IMR-90 (cell line): ENCODE measurements at regions not wholly inside any gene's neighbourhood (a gene's known extent, or its start where the extent isn't known, plus 50 kb on each side); places are given as distances from the start of the nearest gene placed in this dataset.

Experiments used
- BHLHE40 ChIP-seq: fragments of 150-350 bp; IDR thresholded peaks from 2 replicates; pipeline ENCODE4 v1.6.1; 2016; ENCODE audit warnings: mild to moderate bottlenecking, low read depth, low read length
- CEBPB ChIP-seq: IDR thresholded peaks from 2 replicates; pipeline ENCODE4 v1.6.1; 2012; ENCODE audit warnings: low read depth, low read length, improper control_type of control experiment
- CHD1 ChIP-seq: IDR thresholded peaks from 2 replicates; pipeline ENCODE4 v1.6.1; 2012; ENCODE audit warnings: low read depth, low read length, improper control_type of control experiment
- ELK1 ChIP-seq: fragments of 150-350 bp; IDR thresholded peaks from 2 replicates; pipeline ENCODE4 v1.6.1; 2016; ENCODE audit warnings: low read depth, mild to moderate bottlenecking, low read length, moderate library complexity, borderline replicate concordance
- MAFK ChIP-seq: IDR thresholded peaks from 2 replicates; pipeline ENCODE4 v1.6.1; 2012; ENCODE audit warnings: low read depth, low read length, improper control_type of control experiment
- MAZ ChIP-seq: IDR thresholded peaks from 2 replicates; pipeline ENCODE4 v1.6.1; 2012; ENCODE audit warnings: low read depth, mild to moderate bottlenecking, low read length, improper control_type of control experiment, moderate library complexity, borderline replicate concordance
- POLR2A ChIP-seq: IDR thresholded peaks from 2 replicates; pipeline ENCODE4 v1.6.1; 2012; ENCODE audit warnings: mild to moderate bottlenecking, low read depth, low read length
- RAD21 ChIP-seq: IDR thresholded peaks from 2 replicates; pipeline ENCODE4 v1.6.1; 2012; ENCODE audit warnings: low read length, improper control_type of control experiment
- RCOR1 ChIP-seq: IDR thresholded peaks from 2 replicates; pipeline ENCODE4 v1.6.1; 2012; ENCODE audit warnings: mild to moderate bottlenecking, low read length, improper control_type of control experiment; ENCODE audit not compliant: insufficient replicate concordance
- RFX5 ChIP-seq: IDR thresholded peaks from 2 replicates; pipeline ENCODE4 v1.8.0; 2012; ENCODE audit warnings: low read depth, mild to moderate bottlenecking, low read length, moderate library complexity
- SMC3 ChIP-seq: fragments of 150-350 bp; IDR thresholded peaks from 2 replicates; pipeline ENCODE4 v1.6.1; 2016; ENCODE audit warnings: low read depth, mild to moderate bottlenecking, antibody characterized with exemption, low read length, moderate library complexity
- USF2 ChIP-seq: fragments of 150-350 bp; IDR thresholded peaks from 2 replicates; pipeline ENCODE4 v1.6.1; 2017; ENCODE audit warnings: mild to moderate bottlenecking, antibody characterized with exemption, low read length, low read depth
- TF ChIP-seq, protein P1 (sequence below): conservative IDR thresholded peaks from 2 replicates; pipeline ENCODE4 v1.5.1; 2012; ENCODE audit warnings: mild to moderate bottlenecking, low read depth, low read length, improper control_type of control experiment

DNA sequence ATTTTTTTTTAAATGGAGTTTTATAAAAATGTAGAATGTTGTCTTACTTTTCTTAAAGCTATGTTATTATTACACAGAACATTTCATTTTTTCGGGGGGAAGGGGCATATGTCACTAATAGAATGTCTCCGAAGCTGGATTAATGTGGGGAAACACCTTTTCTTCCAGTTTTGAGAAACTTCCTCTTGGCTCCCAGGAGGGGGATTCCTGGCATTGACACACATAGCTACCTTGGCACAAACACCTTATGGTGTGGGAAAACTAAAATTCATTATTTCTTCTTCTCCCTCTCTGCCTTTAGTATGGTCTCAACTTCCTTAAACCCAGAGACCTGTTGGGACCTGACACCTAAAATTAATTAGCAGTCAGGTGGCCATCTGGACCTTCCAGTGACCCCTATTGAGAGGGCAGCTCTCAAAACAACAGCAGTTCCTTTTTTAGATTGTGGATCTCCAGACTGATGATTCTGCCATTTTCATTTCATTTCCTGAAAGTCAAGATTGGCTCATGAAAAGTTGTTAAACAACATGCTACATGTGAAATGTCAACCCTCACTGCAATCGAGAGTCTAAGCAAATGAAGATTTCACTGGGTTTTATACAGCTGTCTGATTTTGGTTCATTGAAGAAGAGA, 70.1 kb upstream of the EDEM3 start:
- TF ChIP-seq, protein P1, sequence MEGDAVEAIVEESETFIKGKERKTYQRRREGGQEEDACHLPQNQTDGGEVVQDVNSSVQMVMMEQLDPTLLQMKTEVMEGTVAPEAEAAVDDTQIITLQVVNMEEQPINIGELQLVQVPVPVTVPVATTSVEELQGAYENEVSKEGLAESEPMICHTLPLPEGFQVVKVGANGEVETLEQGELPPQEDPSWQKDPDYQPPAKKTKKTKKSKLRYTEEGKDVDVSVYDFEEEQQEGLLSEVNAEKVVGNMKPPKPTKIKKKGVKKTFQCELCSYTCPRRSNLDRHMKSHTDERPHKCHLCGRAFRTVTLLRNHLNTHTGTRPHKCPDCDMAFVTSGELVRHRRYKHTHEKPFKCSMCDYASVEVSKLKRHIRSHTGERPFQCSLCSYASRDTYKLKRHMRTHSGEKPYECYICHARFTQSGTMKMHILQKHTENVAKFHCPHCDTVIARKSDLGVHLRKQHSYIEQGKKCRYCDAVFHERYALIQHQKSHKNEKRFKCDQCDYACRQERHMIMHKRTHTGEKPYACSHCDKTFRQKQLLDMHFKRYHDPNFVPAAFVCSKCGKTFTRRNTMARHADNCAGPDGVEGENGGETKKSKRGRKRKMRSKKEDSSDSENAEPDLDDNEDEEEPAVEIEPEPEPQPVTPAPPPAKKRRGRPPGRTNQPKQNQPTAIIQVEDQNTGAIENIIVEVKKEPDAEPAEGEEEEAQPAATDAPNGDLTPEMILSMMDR, result no peak
- TF ChIP-seq POLR2A, result no peak
- no peak for TF ChIP-seq RFX5
- TF ChIP-seq CHD1, result no peak
- TF ChIP-seq RAD21, result no peak
- TF ChIP-seq USF2, result no peak
- no peak for TF ChIP-seq CEBPB
- no peak for TF ChIP-seq BHLHE40
- TF ChIP-seq MAFK, result no peak
- TF ChIP-seq MAZ, result no peak
- no peak for TF ChIP-seq RCOR1
- TF ChIP-seq ELK1, result no peak
- TF ChIP-seq SMC3, result no peak
